ENCODE measurements at regions not wholly inside any gene's neighbourhood (a gene's known extent, or its start where the extent isn't known, plus 50 kb on each side); places are given as distances from the start of the nearest gene placed in this dataset.

DNA sequence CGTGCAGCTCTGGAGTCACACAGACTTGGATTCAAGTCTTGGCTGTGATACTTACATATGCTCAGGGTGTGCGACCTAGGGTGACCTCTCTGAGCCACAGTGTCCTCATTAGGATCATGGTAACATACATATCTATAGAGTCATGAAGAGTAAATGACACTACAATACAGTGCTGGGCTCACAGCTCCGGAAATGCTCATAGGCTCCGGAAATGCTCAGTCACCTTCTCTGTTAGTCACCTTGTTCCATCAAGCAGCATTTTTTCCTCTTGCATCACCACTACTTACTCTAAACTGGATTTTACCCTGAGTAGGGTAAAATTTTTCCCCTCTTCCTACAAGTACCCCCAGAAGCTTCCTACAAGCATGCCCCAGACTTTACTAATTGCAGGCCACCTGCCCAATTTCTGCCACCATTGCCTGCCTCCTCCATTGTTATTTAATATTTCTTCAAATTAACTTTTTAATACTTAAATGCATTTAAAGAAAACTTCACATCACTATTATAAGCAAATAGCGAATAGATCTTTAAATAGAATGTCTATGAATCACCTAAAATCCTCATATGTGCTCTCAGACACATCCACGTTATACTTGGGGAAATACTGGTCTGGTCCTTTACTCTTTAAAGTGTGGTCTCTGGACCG, 147.6 kb upstream of the SPRY4 start (continued):
- TF ChIP-seq DACH1 (IDR thresholded peaks at IDR 0.05; ENCODE audit: partially characterized antibody) (no peak), RCOR1 (IDR thresholded peaks at IDR 0.05; ENCODE audit: borderline replicate concordance in 1 of 2, low read depth in 2 of 2, low read length in 2 of 2) (peak in 1 of 2 experiments; percentile 65; a peak in 1 of 4 replicates), SNIP1 (IDR thresholded peaks at IDR 0.05; ENCODE audit: low read depth) (no peak), MCM2 (IDR thresholded peaks at IDR 0.05; ENCODE audit: low read depth) (no peak), WHSC1 (IDR thresholded peaks at IDR 0.05; ENCODE audit: low read length) (no peak), ZNF696 (CRISPR knock-in tag; conservative IDR thresholded peaks at IDR 0.05) (no peak), SMARCB1 (IDR thresholded peaks at IDR 0.05; ENCODE audit: insufficient read length, low read depth) (no peak), NCOA1 (IDR thresholded peaks at IDR 0.05; ENCODE audit: low read depth) (peak; percentile 92), PCBP2 (IDR thresholded peaks at IDR 0.05; ENCODE audit: low read depth, low read length, poor library complexity, severe bottlenecking) (no peak), NR4A1 (CRISPR knock-in tag; IDR thresholded peaks at IDR 0.05) (no peak), NR4A1 (tag; IDR thresholded peaks at IDR 0.05) (0 out of 2 replicates have a peak, but pooled peaks have one; percentile 36), MED1 (CRISPR knock-in tag; IDR thresholded peaks at IDR 0.05; ENCODE audit: borderline replicate concordance) (no peak), HMG20B (CRISPR knock-in tag; IDR thresholded peaks at IDR 0.05) (no peak)
- TF ChIP-seq, protein P1, sequence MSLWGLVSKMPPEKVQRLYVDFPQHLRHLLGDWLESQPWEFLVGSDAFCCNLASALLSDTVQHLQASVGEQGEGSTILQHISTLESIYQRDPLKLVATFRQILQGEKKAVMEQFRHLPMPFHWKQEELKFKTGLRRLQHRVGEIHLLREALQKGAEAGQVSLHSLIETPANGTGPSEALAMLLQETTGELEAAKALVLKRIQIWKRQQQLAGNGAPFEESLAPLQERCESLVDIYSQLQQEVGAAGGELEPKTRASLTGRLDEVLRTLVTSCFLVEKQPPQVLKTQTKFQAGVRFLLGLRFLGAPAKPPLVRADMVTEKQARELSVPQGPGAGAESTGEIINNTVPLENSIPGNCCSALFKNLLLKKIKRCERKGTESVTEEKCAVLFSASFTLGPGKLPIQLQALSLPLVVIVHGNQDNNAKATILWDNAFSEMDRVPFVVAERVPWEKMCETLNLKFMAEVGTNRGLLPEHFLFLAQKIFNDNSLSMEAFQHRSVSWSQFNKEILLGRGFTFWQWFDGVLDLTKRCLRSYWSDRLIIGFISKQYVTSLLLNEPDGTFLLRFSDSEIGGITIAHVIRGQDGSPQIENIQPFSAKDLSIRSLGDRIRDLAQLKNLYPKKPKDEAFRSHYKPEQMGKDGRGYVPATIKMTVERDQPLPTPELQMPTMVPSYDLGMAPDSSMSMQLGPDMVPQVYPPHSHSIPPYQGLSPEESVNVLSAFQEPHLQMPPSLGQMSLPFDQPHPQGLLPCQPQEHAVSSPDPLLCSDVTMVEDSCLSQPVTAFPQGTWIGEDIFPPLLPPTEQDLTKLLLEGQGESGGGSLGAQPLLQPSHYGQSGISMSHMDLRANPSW (CRISPR knock-in tag; IDR thresholded peaks at IDR 0.05), result no peak
- TF ChIP-seq, protein P2, sequence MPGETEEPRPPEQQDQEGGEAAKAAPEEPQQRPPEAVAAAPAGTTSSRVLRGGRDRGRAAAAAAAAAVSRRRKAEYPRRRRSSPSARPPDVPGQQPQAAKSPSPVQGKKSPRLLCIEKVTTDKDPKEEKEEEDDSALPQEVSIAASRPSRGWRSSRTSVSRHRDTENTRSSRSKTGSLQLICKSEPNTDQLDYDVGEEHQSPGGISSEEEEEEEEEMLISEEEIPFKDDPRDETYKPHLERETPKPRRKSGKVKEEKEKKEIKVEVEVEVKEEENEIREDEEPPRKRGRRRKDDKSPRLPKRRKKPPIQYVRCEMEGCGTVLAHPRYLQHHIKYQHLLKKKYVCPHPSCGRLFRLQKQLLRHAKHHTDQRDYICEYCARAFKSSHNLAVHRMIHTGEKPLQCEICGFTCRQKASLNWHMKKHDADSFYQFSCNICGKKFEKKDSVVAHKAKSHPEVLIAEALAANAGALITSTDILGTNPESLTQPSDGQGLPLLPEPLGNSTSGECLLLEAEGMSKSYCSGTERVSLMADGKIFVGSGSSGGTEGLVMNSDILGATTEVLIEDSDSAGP (CRISPR knock-in tag; IDR thresholded peaks at IDR 0.05), result no peak
- TF ChIP-seq, protein P3, sequence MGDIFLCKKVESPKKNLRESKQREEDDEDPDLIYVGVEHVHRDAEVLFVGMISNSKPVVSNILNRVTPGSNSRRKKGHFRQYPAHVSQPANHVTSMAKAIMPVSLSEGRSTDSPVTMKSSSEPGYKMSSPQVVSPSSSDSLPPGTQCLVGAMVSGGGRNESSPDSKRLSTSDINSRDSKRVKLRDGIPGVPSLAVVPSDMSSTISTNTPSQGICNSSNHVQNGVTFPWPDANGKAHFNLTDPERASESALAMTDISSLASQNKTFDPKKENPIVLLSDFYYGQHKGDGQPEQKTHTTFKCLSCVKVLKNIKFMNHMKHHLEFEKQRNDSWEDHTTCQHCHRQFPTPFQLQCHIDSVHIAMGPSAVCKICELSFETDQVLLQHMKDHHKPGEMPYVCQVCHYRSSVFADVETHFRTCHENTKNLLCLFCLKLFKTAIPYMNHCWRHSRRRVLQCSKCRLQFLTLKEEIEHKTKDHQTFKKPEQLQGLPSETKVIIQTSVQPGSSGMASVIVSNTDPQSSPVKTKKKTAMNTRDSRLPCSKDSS (IDR thresholded peaks at IDR 0.05; ENCODE audit: low read depth, partially characterized antibody), result no peak
- TF ChIP-seq, protein P4, sequence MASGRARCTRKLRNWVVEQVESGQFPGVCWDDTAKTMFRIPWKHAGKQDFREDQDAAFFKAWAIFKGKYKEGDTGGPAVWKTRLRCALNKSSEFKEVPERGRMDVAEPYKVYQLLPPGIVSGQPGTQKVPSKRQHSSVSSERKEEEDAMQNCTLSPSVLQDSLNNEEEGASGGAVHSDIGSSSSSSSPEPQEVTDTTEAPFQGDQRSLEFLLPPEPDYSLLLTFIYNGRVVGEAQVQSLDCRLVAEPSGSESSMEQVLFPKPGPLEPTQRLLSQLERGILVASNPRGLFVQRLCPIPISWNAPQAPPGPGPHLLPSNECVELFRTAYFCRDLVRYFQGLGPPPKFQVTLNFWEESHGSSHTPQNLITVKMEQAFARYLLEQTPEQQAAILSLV (tag; IDR thresholded peaks at IDR 0.05), result peak; percentile 71; the same call in 1 of the 2 replicates
- TF ChIP-seq, protein P5, sequence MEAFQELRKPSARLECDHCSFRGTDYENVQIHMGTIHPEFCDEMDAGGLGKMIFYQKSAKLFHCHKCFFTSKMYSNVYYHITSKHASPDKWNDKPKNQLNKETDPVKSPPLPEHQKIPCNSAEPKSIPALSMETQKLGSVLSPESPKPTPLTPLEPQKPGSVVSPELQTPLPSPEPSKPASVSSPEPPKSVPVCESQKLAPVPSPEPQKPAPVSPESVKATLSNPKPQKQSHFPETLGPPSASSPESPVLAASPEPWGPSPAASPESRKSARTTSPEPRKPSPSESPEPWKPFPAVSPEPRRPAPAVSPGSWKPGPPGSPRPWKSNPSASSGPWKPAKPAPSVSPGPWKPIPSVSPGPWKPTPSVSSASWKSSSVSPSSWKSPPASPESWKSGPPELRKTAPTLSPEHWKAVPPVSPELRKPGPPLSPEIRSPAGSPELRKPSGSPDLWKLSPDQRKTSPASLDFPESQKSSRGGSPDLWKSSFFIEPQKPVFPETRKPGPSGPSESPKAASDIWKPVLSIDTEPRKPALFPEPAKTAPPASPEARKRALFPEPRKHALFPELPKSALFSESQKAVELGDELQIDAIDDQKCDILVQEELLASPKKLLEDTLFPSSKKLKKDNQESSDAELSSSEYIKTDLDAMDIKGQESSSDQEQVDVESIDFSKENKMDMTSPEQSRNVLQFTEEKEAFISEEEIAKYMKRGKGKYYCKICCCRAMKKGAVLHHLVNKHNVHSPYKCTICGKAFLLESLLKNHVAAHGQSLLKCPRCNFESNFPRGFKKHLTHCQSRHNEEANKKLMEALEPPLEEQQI (IDR thresholded peaks at IDR 0.05), result no peak

All from K562 (cell line).